H1 (cell line): ENCODE measurements at regions not wholly inside any gene's neighbourhood (a gene's known extent, or its start where the extent isn't known, plus 50 kb on each side); places are given as distances from the start of the nearest gene placed in this dataset.

Experiments
- CBX8 ChIP-seq: fragments of 300-800, 300-1000 bp; sonication (generic); IDR thresholded peaks from 2 replicates; pipeline ENCODE4 v1.7.1; 2016; ENCODE audit warnings: low read depth, low read length, borderline replicate concordance
- CHD7 ChIP-seq: fragments of 300-600 bp; sonication (generic); IDR thresholded peaks from 2 replicates; pipeline ENCODE4 v1.7.1; 2012; ENCODE audit warnings: low read length, moderate library complexity, mild to moderate bottlenecking, inconsistent platforms; ENCODE audit not compliant: insufficient replicate concordance
- KDM5A ChIP-seq: fragments of 200-600 bp; IDR thresholded peaks from 2 replicates; pipeline ENCODE4 v1.7.1; 2012; ENCODE audit warnings: mild to moderate bottlenecking, low read length, inconsistent platforms, mixed read lengths
- SAP30 ChIP-seq: fragments of 300-600 bp; sonication (generic); IDR thresholded peaks from 2 replicates; pipeline ENCODE4 v1.7.1; 2012; ENCODE audit warnings: low read length, moderate library complexity, mild to moderate bottlenecking, inconsistent platforms; ENCODE audit not compliant: insufficient read depth, insufficient replicate concordance
- SUZ12 ChIP-seq: fragments of 200-600 bp; sonication (generic); IDR thresholded peaks from 2 replicates; pipeline ENCODE4 v1.6.1; 2012; ENCODE audit warnings: mild to moderate bottlenecking, inconsistent platforms, low read length, moderate library complexity, mixed read lengths

GRCh38 chr12:105723494-105723893, 393.0 kb downstream of the C12orf75 start (continued):
- TF ChIP-seq CHD7 (no peak), KDM5A (no peak), SAP30 (no peak), CBX8 (no peak), SUZ12 (no peak)
